A549 (cell line): ENCODE measurements at regions not wholly inside any gene's neighbourhood (a gene's known extent, or its start where the extent isn't known, plus 50 kb on each side); places are given as distances from the start of the nearest gene placed in this dataset.
"Not testable (repeated sequence)": the region's sequence is repeated elsewhere in the genome, so short reads cannot be mapped to it uniquely, and the experiment has no call there.

Source experiments
- CHD2 ChIP-seq: fragments of 150-350 bp; IDR thresholded peaks from 2 replicates; pipeline ENCODE4 v1.6.1; 2014; ENCODE audit warnings: low read length; ENCODE audit not compliant: partially characterized antibody
- CTCF ChIP-seq: fragments of >200 bp; sonication (Bioruptor Twin); formaldehyde crosslinking; IDR thresholded peaks from 3 replicates; pipeline ENCODE4 v1.5.1; 2016
- KDM5A ChIP-seq: fragments of 200-600 bp; sonication (generic); IDR thresholded peaks from 2 replicates; pipeline ENCODE4 v1.6.1; 2016; ENCODE audit warnings: antibody characterized with exemption, mild to moderate bottlenecking
- RFX5 ChIP-seq: fragments of 450-650 bp; IDR thresholded peaks from 2 replicates; pipeline ENCODE4 v1.7.1; 2014; ENCODE audit warnings: antibody characterized with exemption, mild to moderate bottlenecking, moderate library complexity
- RNF2 ChIP-seq: fragments of 200-600 bp; sonication (generic); IDR thresholded peaks from 2 replicates; pipeline ENCODE4 v1.6.1; 2016; ENCODE audit warnings: low read depth, mild to moderate bottlenecking, antibody characterized with exemption, moderate library complexity, borderline replicate concordance
- SMC3 ChIP-seq: fragments of >200 bp; sonication (Bioruptor Twin); formaldehyde crosslinking; IDR thresholded peaks from 3 replicates; pipeline ENCODE4 v1.6.1; 2018; ENCODE audit warnings: inconsistent platforms

- not testable (repeated sequence) for TF ChIP-seq RFX5, SMC3, CTCF, CHD2, RNF2, KDM5A
Observed at GRCh38 chrX:67213686-67214085, 330.1 kb upstream of the AR start.
